A673 (cell line): ENCODE measurements at regions not wholly inside any gene's neighbourhood (a gene's known extent, or its start where the extent isn't known, plus 50 kb on each side); places are given as distances from the start of the nearest gene placed in this dataset.

Experiments used
- BruUV-seq: library from RNA; stranded (reverse); fragments of 400-500 nt; replicated peaks from 2 replicates; lab custom pipeline; 2021; lab: Mats Ljungman, UMichigan
- CTCF ChIA-PET: fragments of 300-600 bp; sonication (Branson Sonifier 250); formaldehyde crosslinking; loops from one replicate; lab custom pipeline; 2022; ENCODE audit warnings: antibody characterized with exemption; lab: Charles Lee
- POLR2A ChIA-PET: fragments of 300-600 bp; sonication (Branson Sonifier 250); formaldehyde crosslinking; loops from one replicate; lab custom pipeline; 2022; ENCODE audit warnings: antibody characterized with exemption; ENCODE audit not compliant: low non-redundant PET; lab: Charles Lee
- DNase-seq: peaks from one replicate; pipeline ENCODE4 v3.0.0-alpha.2; 2015; ENCODE audit warnings: low spot score
- H3K27ac ChIP-seq: fragments of 200-600 bp; sonication (generic); 2 replicates; pipeline ENCODE4 v1.5.1; 2016; ENCODE audit warnings: mixed run types, low read depth, mild to moderate bottlenecking, mixed read lengths, antibody characterized with exemption, low read length; ENCODE audit not compliant: poor library complexity, severe bottlenecking
- H3K27me3 ChIP-seq: fragments of 200-600 bp; sonication (generic); replicated peaks from 2 replicates; pipeline ENCODE4 v1.6.1; 2017; ENCODE audit warnings: mixed run types, low read depth, mild to moderate bottlenecking, mixed read lengths, antibody characterized with exemption, low read length; ENCODE audit not compliant: insufficient read depth, poor library complexity
- H3K36me3 ChIP-seq: fragments of 200-600 bp; sonication (generic); 2 replicates; pipeline ENCODE4 v1.6.1; 2016; ENCODE audit warnings: mixed run types, mild to moderate bottlenecking, mixed read lengths, antibody characterized with exemption, low read length; ENCODE audit not compliant: insufficient read depth, poor library complexity, severe bottlenecking
- H3K4me1 ChIP-seq: fragments of 200-600 bp; sonication (generic); 2 replicates; pipeline ENCODE4 v1.6.1; 2017; ENCODE audit warnings: mixed run types, mild to moderate bottlenecking, mixed read lengths, antibody characterized with exemption, low read length; ENCODE audit not compliant: insufficient read depth, poor library complexity, severe bottlenecking
- H3K4me3 ChIP-seq: fragments of 200-600 bp; sonication (generic); 2 replicates; pipeline ENCODE4 v1.5.1; 2016; ENCODE audit warnings: low read depth, mixed run types, mild to moderate bottlenecking, mixed read lengths, low read length; ENCODE audit not compliant: poor library complexity, severe bottlenecking
- H3K9me3 ChIP-seq: fragments of 200-600 bp; sonication (generic); 2 replicates; pipeline ENCODE4 v1.6.1; 2016; ENCODE audit warnings: mixed run types, low read depth, mild to moderate bottlenecking, mixed read lengths, antibody characterized with exemption, low read length; ENCODE audit not compliant: poor library complexity, severe bottlenecking
- EZH2 ChIP-seq: fragments of 200-600 bp; sonication (generic); IDR thresholded peaks from 2 replicates; pipeline ENCODE4 v1.6.1; 2017; ENCODE audit warnings: borderline replicate concordance, low read depth, mild to moderate bottlenecking, mixed read lengths, antibody characterized with exemption, low read length; ENCODE audit not compliant: poor library complexity, severe bottlenecking
- intact Hi-C: fragments of 100-400 bp; cut with micrococcal nuclease; formaldehyde crosslinking; loops from one replicate; pipeline ENCODE4 v1.10.0; 2022; ENCODE audit not compliant: unreplicated experiment
- TF ChIP-seq, protein P1 (sequence below): fragments of 300-800, 200-600 bp; sonication (generic); conservative IDR thresholded peaks from 2 replicates; pipeline ENCODE4 v1.5.1; 2017; ENCODE audit warnings: low read depth, mild to moderate bottlenecking, antibody characterized with exemption, low read length, moderate library complexity, mixed read lengths

DNA sequence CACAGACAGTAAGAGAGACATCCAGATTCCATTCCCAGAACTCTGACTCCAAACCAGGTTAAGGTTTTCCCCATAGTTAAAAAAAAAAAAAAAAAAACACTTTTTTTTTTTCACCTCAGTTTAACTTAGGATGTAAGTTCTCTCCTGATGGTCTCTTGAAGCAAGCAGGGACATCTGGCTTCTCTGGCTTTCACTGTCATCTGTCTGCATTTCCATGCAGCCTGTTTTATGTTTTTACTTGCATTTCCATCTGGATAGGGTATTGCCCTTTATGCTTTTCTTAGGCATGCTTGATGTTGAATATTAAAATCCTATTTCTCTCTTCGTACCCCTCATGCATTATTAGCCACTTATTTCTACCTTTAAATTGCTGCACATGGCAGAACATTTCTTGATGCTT, 135.3 kb upstream of the WWC1 start:
- Histone ChIP-seq H3K9me3 (no peaks in the 10 kb centered on the region), H3K36me3 (no peaks in the 10 kb centered on the region), H3K4me1 (no peaks in the 10 kb centered on the region), H3K4me3 (no peak overlapping the region), H3K27ac (no peak overlapping the region), H3K27me3 (no peaks in the 10 kb centered on the region)
- no TSS peak for BruUV-seq
- ChIA-PET CTCF (no interaction called here), POLR2A (no interaction called here)
- DNase-seq = no peak
- intact Hi-C loops = no loop called here
- TF ChIP-seq EZH2 = no peak
- TF ChIP-seq, protein P1, sequence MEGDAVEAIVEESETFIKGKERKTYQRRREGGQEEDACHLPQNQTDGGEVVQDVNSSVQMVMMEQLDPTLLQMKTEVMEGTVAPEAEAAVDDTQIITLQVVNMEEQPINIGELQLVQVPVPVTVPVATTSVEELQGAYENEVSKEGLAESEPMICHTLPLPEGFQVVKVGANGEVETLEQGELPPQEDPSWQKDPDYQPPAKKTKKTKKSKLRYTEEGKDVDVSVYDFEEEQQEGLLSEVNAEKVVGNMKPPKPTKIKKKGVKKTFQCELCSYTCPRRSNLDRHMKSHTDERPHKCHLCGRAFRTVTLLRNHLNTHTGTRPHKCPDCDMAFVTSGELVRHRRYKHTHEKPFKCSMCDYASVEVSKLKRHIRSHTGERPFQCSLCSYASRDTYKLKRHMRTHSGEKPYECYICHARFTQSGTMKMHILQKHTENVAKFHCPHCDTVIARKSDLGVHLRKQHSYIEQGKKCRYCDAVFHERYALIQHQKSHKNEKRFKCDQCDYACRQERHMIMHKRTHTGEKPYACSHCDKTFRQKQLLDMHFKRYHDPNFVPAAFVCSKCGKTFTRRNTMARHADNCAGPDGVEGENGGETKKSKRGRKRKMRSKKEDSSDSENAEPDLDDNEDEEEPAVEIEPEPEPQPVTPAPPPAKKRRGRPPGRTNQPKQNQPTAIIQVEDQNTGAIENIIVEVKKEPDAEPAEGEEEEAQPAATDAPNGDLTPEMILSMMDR = no peak

- POLR2A ChIA-PET = no interaction called here
- Histone ChIP-seq H3K36me3 (no peaks in the 10 kb centered on the region), H3K4me1 (no peaks in the 10 kb centered on the region), H3K27me3 (no peaks in the 10 kb centered on the region), H3K27ac (no peak overlapping the region), H3K4me3 (no peak overlapping the region), H3K9me3 (no peaks in the 10 kb centered on the region)
- CTCF ChIA-PET = no interaction called here
- no peak for DNase-seq
- no TSS peak for BruUV-seq
- no peak for TF ChIP-seq EZH2
- TF ChIP-seq, protein P1 = no peak
- intact Hi-C loops = no loop called here
Observed at GRCh38 chr5:168157141-168157540, 134.3 kb upstream of the WWC1 start.

GRCh38 chr5:168159425-168159824, 132.0 kb upstream of the WWC1 start:
- no TSS peak for BruUV-seq
- ChIA-PET POLR2A (interaction anchor here (0.6 kb wide), 2 partner anchors 21 to 706 kb away, joined by 3 to 4 read pairs; no protein-coding TSS in a partner anchor), CTCF (no interaction called here)
- no peaks in the 10 kb centered on the region for H3K27me3 ChIP-seq
- H3K4me1 ChIP-seq = peaks cover 2% of the 10 kb centered on the region
- H3K36me3 ChIP-seq = no peaks in the 10 kb centered on the region
- no peak for TF ChIP-seq EZH2
- TF ChIP-seq, protein P1 = no peak
- H3K4me3 ChIP-seq = no peak overlapping the region
- DNase-seq = peak; percentile 15
- no peak overlapping the region for H3K27ac ChIP-seq
- intact Hi-C loops = no loop called here
- H3K9me3 ChIP-seq = no peaks in the 10 kb centered on the region
